ENCODE measurements at regions not wholly inside any gene's neighbourhood (a gene's known extent, or its start where the extent isn't known, plus 50 kb on each side); places are given as distances from the start of the nearest gene placed in this dataset.

- Histone ChIP-seq H3K4me1 (ENCODE audit: insufficient read depth, low read length, poor library complexity, severe bottlenecking) (no peaks in the 10 kb centered on the region), H3K36me3 (ENCODE audit: insufficient read depth, low read length) (no peaks in the 10 kb centered on the region), H4K20me1 (ENCODE audit: insufficient read depth, low read length) (no peaks in the 10 kb centered on the region), H3K9me3 (ENCODE audit: low read length) (no peaks in the 10 kb centered on the region), H3K27ac (ENCODE audit: low read depth, low read length, poor library complexity, severe bottlenecking) (no peak overlapping the region), H3K4me2 (ENCODE audit: low read length) (no peak overlapping the region), H2AFZ (ENCODE audit: low read length) (no peak overlapping the region), H3K4me3 (ENCODE audit: low read depth, low read length, poor library complexity, severe bottlenecking) (no peak overlapping the region), H3K79me2 (ENCODE audit: insufficient read depth, low read depth, low read length) (no peaks in the 10 kb centered on the region), H3K9me2 (ENCODE audit: insufficient read depth, low read length) (no peaks in the 10 kb centered on the region)
- TF ChIP-seq CTCF (conservative IDR thresholded peaks at IDR 0.05; ENCODE audit: low read length) (no peak), EZH2phosphoT487 (IDR thresholded peaks at IDR 0.05; ENCODE audit: borderline replicate concordance, low read depth, low read length) (no peak)
- no peak for DNase-seq (ENCODE audit: low spot score)
- ChIA-PET POLR2A (interaction anchor here (0.8 kb wide), 1 partner anchor 1650 kb away, joined by 4 read pairs; no protein-coding TSS in a partner anchor), CTCF (ENCODE audit: unreplicated experiment) (no interaction called here)
- no TSS peak for BruUV-seq (replicated peaks)
- intact Hi-C loops (cut with micrococcal nuclease; ENCODE audit: unreplicated experiment) = no loop called here
Measured at GRCh38 chr9:106632621-106633020, 230.3 kb upstream of the ZNF462 start.

GRCh38 chr9:106634183-106634582 is 228.8 kb upstream of the ZNF462 start:
- intact Hi-C loops (cut with micrococcal nuclease; ENCODE audit: unreplicated experiment) = no loop called here
- Histone ChIP-seq H3K36me3 (ENCODE audit: insufficient read depth, low read length) (no peaks in the 10 kb centered on the region), H3K4me1 (ENCODE audit: insufficient read depth, low read length, poor library complexity, severe bottlenecking) (no peaks in the 10 kb centered on the region), H3K9me2 (ENCODE audit: insufficient read depth, low read length) (no peaks in the 10 kb centered on the region), H3K4me2 (ENCODE audit: low read length) (no peak overlapping the region), H3K4me3 (ENCODE audit: low read depth, low read length, poor library complexity, severe bottlenecking) (no peak overlapping the region), H2AFZ (ENCODE audit: low read length) (no peak overlapping the region), H3K9me3 (ENCODE audit: low read length) (no peaks in the 10 kb centered on the region), H4K20me1 (ENCODE audit: insufficient read depth, low read length) (no peaks in the 10 kb centered on the region), H3K27ac (ENCODE audit: low read depth, low read length, poor library complexity, severe bottlenecking) (no peak overlapping the region), H3K79me2 (ENCODE audit: insufficient read depth, low read depth, low read length) (no peaks in the 10 kb centered on the region)
- DNase-seq (ENCODE audit: low spot score) = no peak
- ChIA-PET POLR2A (interaction anchor here (0.7 kb wide), 2 partner anchors 485 to 581 kb away, joined by 3 to 5 read pairs; no protein-coding TSS in a partner anchor), CTCF (ENCODE audit: unreplicated experiment) (no interaction called here)
- TF ChIP-seq CTCF (conservative IDR thresholded peaks at IDR 0.05; ENCODE audit: low read length) (no peak), EZH2phosphoT487 (IDR thresholded peaks at IDR 0.05; ENCODE audit: borderline replicate concordance, low read depth, low read length) (no peak)
- no TSS peak for BruUV-seq (replicated peaks)

- intact Hi-C loops (cut with micrococcal nuclease; ENCODE audit: unreplicated experiment) = no loop called here
- no peak overlapping the region for H2AFZ ChIP-seq (ENCODE audit: low read length)
- ChIA-PET CTCF (ENCODE audit: unreplicated experiment) (no interaction called here), POLR2A (interaction anchor here (0.7 kb wide), 4 partner anchors 485 to 1063 kb away, joined by 3 to 5 read pairs (median 3); no protein-coding TSS in a partner anchor)
- no peaks in the 10 kb centered on the region for H3K36me3 ChIP-seq (ENCODE audit: insufficient read depth, low read length)
- no peak overlapping the region for H3K4me2 ChIP-seq (ENCODE audit: low read length)
- no peaks in the 10 kb centered on the region for H3K9me2 ChIP-seq (ENCODE audit: insufficient read depth, low read length)
- no peaks in the 10 kb centered on the region for H3K9me3 ChIP-seq (ENCODE audit: low read length)
- H4K20me1 ChIP-seq (ENCODE audit: insufficient read depth, low read length) = no peaks in the 10 kb centered on the region
- DNase-seq (ENCODE audit: low spot score) = no peak
- H3K4me3 ChIP-seq (ENCODE audit: low read depth, low read length, poor library complexity, severe bottlenecking) = no peak overlapping the region
- no peaks in the 10 kb centered on the region for H3K4me1 ChIP-seq (ENCODE audit: insufficient read depth, low read length, poor library complexity, severe bottlenecking)
- H3K79me2 ChIP-seq (ENCODE audit: insufficient read depth, low read depth, low read length) = no peaks in the 10 kb centered on the region
- TF ChIP-seq EZH2phosphoT487 (IDR thresholded peaks at IDR 0.05; ENCODE audit: borderline replicate concordance, low read depth, low read length) (no peak), CTCF (conservative IDR thresholded peaks at IDR 0.05; ENCODE audit: low read length) (no peak)
- H3K27ac ChIP-seq (ENCODE audit: low read depth, low read length, poor library complexity, severe bottlenecking) = no peak overlapping the region
- no TSS peak for BruUV-seq (replicated peaks)
Measured at GRCh38 chr9:106634641-106635040, 228.3 kb upstream of the ZNF462 start.
